ENCODE measurements at regions not wholly inside any gene's neighbourhood (a gene's known extent, or its start where the extent isn't known, plus 50 kb on each side); places are given as distances from the start of the nearest gene placed in this dataset.

DNA sequence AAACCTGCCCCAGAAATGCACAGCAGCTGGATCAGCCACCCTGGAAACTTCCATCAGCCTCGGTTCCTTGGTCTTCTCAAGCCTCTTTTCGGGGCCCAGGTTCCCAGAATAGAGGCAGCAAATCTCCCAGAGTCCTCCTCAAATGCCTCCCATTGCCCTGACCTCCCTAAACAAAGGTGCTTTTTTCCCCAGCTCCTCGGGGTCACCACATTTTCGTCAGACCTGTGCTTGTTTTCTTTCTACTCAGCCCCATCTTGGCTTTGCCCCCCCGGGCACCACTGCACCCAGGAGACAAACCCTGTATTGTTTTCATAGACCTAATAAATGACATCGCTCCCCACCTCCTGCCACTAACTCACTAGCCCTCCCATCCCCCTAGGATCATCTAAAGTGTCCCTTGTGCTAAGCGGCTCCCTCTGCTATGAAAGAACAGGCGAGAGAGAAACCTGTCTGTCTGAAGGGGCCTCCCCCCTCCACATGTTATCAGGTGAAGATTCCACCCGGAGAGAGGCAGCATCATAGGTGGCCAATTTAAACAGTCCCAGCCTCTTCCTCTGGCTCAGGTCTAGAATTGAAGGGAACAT, 451.1 kb downstream of the SOX9 start:
- TF ChIP-seq POLR2A (IDR thresholded peaks at IDR 0.05; ENCODE audit: low read length) = no peak
- TF ChIP-seq GATA1 (IDR thresholded peaks at IDR 0.05; ENCODE audit: low read depth, low read length) = no peak
